NCI-H1092 (cell line): ENCODE measurements at regions not wholly inside any gene's neighbourhood (a gene's known extent, or its start where the extent isn't known, plus 50 kb on each side); places are given as distances from the start of the nearest gene placed in this dataset.

ENCODE experiments used
- DNase-seq: peaks from one replicate; lab custom pipeline; 2025; lab: John Stamatoyannopoulos, UW

- no peak for DNase-seq
These were observed 97.4 kb upstream of the THY1 start for GRCh38 chr11:119520400-119520799.

- DNase-seq, result no peak
These were observed 96.8 kb upstream of the THY1 start for GRCh38 chr11:119519796-119520195.

GRCh38 chr11:119518746-119519730 is 96.1 kb upstream of the THY1 start:
- peak; percentile 58 for DNase-seq

- no peak for DNase-seq
These were observed 92.9 kb upstream of the THY1 start for GRCh38 chr11:119515771-119516400.

- no peak for DNase-seq
These were observed 90.8 kb upstream of the THY1 start for GRCh38 chr11:119513806-119514170.

DNA sequence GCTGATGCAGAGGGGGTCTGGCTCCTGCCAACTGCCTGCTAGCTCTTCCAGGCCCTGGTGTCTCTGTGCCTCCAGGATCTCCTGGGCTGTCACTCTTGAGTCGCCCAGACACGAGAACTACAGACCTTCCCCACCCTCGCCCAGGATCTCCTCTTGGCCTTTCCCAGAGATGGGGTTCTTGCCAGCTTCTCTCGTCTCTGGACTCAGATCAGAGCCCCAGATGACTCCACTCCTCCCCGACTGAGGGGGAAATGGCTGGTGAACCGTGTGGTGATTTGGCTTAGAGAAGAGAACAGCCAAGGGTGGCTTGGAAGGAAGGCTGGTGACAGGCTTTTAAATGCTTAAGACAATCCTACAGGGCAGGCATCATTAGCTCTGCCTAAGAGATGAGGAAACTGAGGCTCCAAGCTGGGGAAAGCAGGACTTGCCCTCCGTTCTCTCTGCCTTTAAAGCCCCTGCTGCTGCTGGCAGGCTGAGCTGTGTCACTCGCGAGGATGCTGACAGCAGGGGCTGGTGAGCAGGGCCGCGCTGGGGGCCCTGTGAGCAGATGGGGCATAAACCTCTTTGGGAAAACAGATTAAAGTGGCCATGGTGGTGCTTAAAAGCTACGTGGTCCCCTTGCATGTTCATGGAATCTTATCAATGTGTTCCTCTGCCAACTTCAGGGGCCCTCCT is 90.3 kb upstream of the THY1 start:
- DNase-seq, result no peak

- no peak for DNase-seq
These were observed 89.4 kb upstream of the THY1 start for GRCh38 chr11:119512369-119512768.

DNA sequence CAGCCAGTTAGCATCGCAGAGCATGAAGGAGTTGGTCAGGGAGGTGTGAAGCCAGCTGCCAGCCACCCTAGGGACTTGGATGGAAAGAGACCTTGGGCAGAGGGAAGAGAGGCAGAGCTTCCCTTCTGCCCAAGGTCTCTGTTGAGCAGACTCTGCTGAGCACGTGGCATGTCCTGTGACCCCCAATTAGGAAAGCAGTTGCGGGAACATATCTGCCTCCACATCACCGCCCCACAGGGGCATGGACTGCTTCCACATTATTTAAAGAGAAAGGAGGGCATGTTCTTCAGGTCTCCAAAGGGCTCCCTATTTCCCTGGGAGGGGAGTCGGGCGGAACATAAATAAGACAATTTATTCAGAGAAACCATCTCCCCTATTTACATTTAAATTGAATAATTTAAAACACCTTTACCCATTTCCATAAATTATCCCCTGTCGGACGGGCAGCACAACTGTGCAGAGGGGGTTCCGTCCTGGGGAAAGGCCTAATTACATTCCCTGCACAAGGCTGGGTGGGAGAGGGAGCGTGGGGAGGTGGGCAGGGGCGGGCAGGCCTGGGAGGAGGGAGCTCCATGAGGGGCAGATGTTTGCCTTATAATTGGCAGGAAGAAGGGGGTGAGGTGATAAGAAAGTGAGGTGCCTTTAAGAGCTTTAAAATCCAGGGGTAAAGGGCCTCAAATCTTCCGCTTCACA is 88.8 kb upstream of the THY1 start:
- no peak for DNase-seq

- DNase-seq, result no peak
These were observed 87.0 kb upstream of the THY1 start for GRCh38 chr11:119509969-119510401.

- no peak for DNase-seq
These were observed 86.4 kb upstream of the THY1 start for GRCh38 chr11:119509282-119509841.

GRCh38 chr11:119506436-119506835 is 83.5 kb upstream of the THY1 start:
- no peak for DNase-seq

DNA sequence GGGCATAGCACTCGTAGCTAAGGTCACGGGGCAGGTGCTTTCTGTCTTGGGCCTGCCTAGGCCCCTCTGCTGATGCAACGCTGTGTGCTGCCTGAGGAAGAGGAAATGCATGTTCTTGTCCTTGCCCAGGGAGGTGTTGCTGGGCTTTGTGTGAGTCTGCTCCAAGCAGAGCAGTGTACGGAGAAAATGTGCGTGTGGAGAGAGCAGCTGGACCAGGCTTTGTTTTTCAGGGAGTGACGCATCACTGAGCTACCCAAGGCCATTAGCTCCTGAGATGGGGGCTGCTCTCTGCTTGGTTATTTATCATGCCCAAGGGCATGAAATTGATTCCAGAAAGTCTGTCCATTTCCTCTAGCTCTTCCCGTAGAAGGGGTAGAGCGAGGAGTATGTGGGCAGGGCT is 82.9 kb upstream of the THY1 start:
- DNase-seq, result peak; percentile 42

DNA sequence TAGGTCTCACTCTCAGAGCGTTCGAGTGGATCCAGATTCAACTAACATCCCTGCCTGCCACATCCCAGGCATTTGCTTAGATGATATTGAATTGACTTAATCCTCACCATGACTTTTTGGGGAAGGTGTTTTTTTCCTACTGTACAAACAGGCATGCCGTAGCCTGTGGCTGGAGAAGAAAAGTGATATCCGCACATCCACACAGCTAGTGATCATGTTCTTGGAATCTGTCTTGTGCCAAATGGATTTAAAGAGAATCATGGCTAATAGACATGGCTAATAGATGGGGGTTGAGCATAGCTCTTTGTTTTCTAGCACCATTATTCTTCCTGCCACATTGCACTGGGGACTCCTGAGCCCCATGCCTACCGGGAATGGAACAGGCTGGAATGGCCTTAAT is 82.1 kb upstream of the THY1 start:
- DNase-seq, result no peak

GRCh38 chr11:119504371-119504770 is 81.4 kb upstream of the THY1 start:
- no peak for DNase-seq

DNA sequence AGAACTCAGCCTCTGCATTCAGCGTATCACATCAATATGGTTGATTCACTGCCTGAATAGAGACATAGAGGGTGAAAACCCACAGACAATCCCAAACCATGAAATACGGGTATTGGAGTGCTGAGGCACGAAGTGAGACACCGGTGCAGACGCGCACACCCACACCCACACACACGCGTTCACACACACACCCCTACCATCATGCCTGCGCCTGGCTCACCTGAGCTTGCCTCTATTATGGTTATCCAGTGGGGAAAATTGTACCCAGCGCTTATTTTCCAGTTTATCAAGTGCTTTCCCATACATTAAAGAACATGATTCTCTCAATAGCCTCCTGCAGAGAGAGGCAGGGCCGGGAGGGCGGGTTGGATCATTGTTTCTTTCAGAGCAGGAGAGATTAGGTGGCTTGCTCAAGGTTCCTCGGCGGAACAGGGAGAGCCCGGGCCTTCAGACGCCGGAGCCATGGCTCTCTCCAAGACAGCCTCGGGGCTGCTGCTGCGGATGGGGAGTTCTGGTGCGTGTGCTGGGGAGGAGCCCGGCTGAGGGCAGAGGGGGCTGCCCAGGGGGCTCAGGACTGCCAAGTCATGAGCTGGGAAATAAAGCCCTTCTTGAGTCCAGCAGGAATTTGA is 78.9 kb upstream of the THY1 start:
- DNase-seq, result no peak

GRCh38 chr11:119497717-119498116 is 74.7 kb upstream of the THY1 start:
- no peak for DNase-seq

- DNase-seq, result no peak
These were observed 74.0 kb upstream of the THY1 start for GRCh38 chr11:119496997-119497396.

DNA sequence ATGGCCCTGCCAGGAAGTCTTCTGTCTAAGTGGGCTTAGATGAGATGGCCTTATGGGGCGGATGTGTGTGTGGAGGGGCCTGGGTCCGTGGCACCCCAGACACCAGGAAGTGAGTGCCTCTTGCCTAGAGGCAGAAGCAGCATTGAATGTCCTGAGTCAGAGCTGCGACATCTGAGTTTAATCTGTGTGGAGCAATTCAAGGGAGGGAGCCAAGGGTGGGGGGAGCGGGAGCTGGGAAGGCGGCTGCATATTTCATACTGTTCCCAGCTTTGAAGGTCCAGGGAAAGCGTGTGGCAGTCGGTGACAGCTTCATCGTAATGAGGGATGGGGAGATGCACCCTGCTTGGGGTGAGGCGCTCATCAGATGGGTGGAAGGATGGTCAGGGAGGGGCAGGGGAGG is 73.5 kb upstream of the THY1 start:
- DNase-seq, result no peak

DNA sequence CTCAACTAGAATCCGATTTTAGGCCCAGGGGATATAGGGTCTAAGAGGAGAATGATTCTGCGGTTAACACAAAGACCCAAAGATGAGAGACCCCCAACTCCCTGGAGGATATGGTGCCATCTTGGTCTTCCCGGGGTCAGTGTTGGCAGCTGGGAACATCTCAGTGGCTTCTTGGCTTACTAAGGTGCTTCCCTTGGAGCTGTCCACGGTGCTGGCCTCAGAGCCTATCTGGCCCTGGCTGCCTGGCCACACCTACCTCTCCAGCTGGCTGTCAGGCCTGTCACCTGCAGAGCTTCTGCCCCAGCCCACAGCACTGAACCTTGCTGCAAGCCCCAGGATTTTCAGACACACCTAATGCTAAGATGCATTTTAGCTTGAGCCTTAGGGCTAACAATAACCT is 70.7 kb upstream of the THY1 start:
- DNase-seq, result no peak

DNA sequence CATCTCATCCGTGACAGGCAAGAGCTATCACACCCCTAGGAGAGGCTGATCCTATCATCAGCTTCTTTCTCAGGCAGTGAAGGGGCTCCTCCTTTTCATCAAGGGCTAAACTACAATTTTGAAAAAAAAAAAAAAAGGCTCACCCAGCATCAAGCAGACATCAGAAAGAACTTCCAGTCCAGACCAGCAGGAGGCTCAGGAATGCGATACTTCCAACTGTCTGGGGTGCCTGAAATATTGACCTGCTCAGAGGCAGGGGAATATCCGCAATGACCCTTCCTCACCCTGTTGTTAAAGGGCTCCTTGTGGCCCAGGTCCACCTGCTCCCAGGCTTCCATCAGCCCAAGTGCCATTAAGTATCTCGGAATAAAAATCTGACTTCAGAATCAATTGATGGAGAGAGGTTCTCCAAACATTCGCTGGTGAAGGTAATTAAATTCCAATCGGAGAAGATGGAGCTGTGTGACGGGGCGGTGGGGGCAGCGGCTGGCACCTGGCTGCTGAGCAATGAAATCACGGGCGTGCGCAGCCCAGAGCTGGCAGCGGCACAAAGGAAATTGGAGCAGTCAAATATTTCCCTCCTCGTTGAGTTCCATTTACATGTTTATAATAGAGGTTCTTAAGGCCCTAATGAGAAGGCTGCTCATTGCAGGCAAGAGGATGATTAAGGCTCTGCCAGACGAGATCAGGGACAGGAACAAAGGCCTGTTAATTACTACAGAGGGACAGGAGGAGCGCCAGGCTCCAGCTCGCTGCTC is 69.0 kb upstream of the THY1 start:
- DNase-seq, result peak; percentile 95
